GM23248 (cell line): ENCODE measurements at regions not wholly inside any gene's neighbourhood (a gene's known extent, or its start where the extent isn't known, plus 50 kb on each side); places are given as distances from the start of the nearest gene placed in this dataset.

Experiments
- EZH2 ChIP-seq: fragments of 200-600 bp; sonication (generic); IDR thresholded peaks from 2 replicates; pipeline ENCODE4 v1.6.1; 2018; ENCODE audit warnings: antibody characterized with exemption, mild to moderate bottlenecking; ENCODE audit not compliant: insufficient read depth, poor library complexity, severe bottlenecking
- EZH2phosphoT487 ChIP-seq: fragments of 200-600 bp; sonication (generic); IDR thresholded peaks from 2 replicates; pipeline ENCODE4 v1.6.1; 2018; ENCODE audit warnings: antibody characterized with exemption, moderate library complexity, mild to moderate bottlenecking, low read depth; ENCODE audit not compliant: insufficient read depth

GRCh38 chr11:131204765-131205380, 165.5 kb upstream of the NTM start:
- TF ChIP-seq EZH2 (no peak), EZH2phosphoT487 (no peak)
